HG02571 (cell line): ENCODE measurements at regions not wholly inside any gene's neighbourhood (a gene's known extent, or its start where the extent isn't known, plus 50 kb on each side); places are given as distances from the start of the nearest gene placed in this dataset.
"Not testable (repeated sequence)": the region's sequence is repeated elsewhere in the genome, so short reads cannot be mapped to it uniquely, and the experiment has no call there.

Experiments
- ATAC-seq: cut with Tn5 transposase; IDR thresholded peaks from one replicate; pipeline ENCODE4 v1.9.1; 2021; ENCODE audit warnings: mild to moderate bottlenecking, moderate library complexity; ENCODE audit not compliant: unreplicated experiment

- ATAC-seq: no peak
Observed at GRCh38 chrX:1020634-1021166, 191.7 kb downstream of the CRLF2 start.

DNA sequence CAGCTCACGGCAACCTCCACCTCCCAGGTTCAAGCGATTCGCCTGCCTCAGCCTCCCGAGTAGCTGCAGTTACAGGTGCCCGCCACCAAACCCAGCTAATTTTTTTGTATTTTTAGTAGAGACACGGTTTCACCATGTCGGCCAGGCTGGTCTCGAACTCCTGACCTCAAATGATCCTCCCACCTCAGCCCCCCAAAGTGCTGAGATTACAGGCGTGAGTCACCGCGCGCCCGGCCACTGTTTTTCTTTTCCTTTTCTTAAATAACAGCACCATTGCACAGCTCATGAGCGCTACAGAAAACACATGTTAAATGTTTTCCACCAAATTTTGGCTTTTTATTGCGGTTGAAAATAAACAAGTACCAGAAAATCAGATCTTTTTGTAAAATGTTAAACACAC is 195.5 kb downstream of the CRLF2 start:
- ATAC-seq: not testable (repeated sequence)

- ATAC-seq: not testable (repeated sequence)
Observed at GRCh38 chrX:1016281-1016680, 196.2 kb downstream of the CRLF2 start.

DNA sequence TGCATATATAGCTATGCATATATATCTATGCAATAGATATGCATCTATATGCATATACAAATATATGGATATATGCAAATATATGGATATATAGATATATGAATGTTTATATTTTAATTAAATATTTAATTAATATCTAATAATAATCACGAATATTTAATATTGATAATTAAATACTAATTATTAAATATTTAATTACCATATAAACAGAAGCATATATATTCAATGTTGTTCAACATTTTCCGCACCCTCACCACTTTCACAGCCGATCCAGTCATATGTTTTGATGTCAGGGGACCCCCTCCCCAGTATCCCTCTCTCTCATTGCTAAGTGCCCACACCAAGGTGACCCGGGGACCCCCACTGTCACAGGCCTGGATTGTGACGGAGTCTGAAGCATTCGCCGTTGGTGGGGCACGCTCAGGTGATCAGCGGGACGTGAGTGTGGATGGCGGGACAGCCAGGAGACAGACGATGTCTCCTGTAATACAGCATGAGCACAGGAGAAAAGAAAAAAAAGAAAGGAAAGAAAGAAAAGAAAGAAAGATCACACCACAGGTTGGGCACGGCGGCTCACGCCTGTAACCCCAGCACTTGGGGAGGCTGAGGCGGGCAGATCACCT is 199.7 kb downstream of the CRLF2 start:
- ATAC-seq: no peak

DNA sequence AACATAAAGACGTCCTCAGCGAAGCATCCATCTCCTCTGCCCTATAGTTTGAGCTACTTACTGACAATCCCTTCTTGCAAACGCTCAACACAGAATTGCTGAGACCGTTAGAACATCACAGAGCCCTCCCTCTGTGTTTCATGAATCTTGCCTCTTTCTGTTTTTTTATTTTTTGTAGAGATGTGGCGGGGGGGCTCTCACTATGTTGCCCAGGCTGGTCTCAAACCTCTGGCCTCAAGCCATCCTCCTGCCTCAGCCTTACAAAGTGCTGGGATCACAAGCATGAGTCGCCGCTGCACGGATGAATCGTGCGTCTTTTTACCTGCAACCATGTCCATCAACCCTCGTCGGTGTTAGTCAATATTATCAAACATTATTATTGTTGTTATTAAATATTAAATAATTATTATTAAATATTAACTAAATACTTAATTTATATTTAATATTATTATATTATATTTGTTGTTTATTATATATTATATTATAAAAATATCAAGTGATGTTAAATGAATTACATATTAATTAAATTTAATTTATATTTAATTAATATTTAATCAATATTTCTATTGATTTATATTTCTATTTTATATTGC is 200.7 kb downstream of the CRLF2 start:
- no peak for ATAC-seq

DNA sequence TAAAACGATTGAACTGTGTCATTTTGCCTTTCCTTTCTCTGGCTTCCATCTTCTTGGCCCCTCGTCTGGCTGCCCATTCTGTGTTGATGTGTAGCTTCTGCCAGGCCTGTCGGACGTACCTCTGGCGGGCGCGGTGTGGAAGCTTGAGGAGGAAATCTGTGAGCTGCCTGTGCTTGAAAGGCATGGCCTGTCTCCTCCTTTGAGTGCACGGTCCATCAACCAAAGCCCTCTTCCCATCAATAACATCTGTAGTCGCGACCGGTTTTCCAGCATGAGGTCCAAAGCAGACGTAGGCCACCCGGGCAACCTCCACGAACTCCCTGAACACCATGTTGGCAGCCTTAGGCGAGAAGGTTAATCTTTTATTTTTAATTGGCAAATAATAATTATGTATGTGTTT is 202.7 kb downstream of the CRLF2 start:
- no peak for ATAC-seq

GRCh38 chrX:1006156-1006730 is 206.2 kb downstream of the CRLF2 start:
- ATAC-seq: no peak

- no peak for ATAC-seq
Observed at GRCh38 chrX:1002611-1003010, 209.8 kb downstream of the CRLF2 start.

DNA sequence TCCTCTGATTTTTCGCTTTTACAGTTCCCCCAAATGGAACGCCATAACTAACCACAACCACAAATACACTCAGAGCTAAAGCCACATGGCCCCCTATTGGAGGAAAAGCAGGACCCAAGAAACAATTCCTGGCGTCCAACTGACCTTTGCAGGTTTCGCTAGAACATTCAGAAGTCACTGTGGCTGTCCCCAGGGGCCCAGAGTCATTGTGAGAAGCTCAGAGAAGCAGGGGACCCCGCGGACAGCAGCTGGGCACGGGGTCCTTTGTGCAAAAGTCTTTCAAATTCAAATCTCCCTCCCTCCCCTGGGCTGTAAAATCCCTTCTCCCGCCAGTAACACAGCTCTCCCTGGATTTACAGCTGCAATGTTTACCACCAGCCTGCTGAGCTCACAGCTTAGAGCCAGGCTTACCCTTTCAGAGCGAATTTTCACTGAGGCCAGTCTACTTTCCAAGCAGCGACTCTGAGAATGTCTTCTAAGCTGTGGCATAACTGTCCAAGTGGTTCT is 214.8 kb downstream of the CRLF2 start:
- ATAC-seq: no peak

- no peak for ATAC-seq
Observed at GRCh38 chrX:994780-995179, 217.7 kb downstream of the CRLF2 start.

DNA sequence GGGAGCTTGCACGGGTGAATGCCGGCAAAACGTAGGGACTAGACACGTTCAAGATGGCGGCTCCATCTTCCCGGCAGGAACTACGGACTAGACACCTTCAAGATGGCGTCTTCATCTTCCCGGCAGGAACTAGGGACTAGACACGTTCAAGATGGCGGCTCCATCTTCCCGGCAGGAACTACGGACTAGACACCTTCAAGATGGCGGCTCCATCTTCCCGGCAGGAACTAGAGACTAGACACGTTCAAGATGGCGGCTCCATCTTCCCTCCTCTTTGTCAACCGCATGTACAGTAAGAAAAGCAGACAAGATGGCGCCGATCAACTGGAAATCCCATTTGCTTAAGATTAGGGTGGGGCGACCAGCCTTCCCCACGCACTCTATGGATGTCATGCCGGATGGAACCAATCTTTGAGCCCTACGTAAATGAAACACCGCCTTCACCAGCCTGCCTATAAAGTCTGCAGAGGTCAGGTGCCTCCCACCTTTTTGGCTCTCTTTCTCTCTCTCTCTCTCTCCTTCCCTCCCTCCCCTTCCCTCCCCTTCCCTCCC is 222.4 kb downstream of the CRLF2 start:
- ATAC-seq: peak; percentile 96

- not testable (repeated sequence) for ATAC-seq
Observed at GRCh38 chrX:988530-988929, 223.9 kb downstream of the CRLF2 start.

DNA sequence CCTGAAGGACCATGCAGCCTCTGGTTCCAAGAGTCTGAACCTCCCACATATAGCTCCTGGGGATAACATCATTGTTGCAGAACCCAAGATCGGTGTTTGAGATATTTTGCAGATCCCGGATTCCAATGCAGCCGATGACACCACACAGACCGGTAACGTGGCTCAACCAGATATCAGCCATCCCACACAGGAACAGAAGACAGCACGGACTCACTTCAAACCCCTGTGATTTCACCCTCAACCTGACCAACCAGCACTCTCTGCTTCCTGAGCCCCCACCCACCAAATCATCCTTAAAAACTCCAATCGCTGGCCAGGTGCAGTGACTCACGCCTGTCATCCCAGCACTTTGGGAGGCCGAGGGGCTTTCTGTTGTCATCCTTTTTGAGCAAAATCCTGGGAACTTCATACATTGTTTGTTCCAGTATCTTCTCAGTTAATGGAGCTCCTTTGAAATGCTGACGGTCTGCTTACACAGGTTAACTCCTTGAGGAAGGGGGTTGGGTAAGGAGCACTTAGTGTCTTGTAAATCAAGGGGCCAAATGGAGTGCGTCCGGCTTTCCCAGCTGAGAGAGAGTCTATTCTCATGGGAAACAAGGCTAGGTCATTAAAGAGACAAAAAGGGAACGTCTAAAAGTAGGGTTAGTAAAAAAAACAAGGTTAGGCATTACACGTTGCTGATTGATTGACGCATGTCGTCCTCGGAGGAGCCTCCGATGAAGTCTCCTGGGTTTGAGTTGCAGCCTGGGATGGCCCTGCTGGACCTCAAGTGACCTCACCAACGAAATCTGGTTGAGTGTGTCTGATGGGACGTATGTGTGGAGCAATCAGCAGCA is 230.4 kb downstream of the CRLF2 start:
- no peak for ATAC-seq

DNA sequence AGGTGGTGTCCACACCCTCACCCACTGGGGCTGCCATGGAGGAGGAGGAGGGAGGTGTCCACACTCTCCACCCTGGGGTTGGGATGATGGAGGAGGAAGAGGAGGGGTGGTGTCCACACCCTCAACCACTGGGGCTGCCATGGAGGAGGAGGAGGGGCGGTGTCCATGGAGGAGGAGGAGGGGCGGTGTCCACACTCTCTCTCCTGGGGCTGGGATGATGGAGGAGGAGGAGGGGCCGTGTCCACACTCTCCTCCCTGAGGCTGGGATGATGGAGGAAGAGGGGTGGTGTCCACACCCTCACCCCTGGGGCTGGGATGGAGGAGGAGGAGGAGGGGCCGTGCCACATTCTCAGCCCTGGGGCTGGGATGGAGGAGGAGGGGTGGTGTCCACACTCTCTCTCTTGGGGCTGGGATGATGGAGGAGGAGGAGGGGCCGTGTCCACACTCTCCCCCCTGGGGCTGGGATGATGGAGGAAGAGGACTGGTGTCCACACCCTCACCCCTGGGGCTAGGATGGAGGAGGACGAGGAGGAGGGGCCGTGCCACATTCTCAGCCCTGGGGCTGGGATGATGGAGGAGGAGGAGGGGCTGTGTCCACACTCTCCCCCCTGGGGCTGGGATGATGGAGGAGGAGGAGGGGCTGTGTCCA is 231.7 kb downstream of the CRLF2 start:
- ATAC-seq: no peak

DNA sequence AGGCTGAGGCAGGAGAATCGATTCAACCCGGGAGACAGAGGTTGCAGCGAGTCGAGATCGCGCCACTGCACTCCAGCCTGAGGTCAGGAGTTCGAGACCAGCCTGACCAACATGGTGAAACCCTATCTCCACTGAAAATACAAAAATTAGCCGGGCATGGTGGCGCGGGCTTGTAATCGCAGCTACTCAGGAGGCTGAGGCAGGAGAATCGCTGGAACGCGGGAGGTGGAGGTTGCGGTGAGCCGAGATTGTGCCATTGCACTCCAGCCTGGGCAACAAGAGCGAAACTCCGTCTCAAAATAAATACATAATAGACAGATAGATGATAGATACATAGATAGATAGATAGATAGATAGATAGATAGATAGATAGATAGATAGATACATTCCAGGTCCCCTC is 233.3 kb downstream of the CRLF2 start:
- ATAC-seq: not testable (repeated sequence)

- no peak for ATAC-seq
Observed at GRCh38 chrX:973010-973632, 239.3 kb downstream of the CRLF2 start.

DNA sequence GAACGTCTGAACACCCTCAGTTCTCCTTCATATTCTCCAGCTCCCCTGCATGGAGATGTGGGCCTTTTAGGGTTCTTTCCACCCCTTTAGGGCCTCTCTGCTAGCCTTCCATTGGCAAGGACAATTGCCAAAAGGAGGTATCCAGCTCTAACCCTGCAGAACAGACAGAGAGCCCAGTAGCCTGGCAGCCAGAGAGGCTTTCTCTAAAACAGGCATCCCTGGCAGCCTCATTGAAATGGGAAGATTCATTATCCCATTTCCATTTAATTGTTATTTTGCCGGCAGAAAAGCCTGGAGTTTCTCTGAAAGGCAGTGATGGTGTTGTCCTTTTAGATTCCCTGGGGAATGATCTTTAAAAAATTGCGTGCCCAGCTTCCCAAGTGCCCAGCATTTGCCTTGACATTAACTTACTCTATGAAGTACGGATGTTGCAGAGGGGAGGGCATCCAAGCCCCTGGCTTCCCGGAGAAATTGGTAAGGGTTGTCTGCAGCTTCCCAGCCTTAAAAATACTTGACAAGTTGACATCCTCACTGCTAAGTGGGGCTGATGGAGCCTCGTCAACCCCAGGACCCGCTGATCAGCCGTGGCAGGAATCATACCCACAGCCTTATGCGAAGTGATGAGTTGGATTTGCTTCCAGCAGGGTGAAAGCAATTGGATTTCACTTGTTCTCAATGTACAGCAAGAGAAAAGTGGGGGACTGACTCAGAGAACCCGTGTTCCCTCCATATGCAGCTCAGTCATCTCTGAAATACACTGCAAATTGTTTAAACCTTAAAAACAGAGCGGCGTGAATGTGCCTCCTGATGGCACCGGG is 244.1 kb downstream of the CRLF2 start:
- no peak for ATAC-seq

GRCh38 chrX:966396-967070 is 245.9 kb downstream of the CRLF2 start:
- no peak for ATAC-seq
